Body of pancreas (tissue), 4 donors: ENCODE measurements at regions not wholly inside any gene's neighbourhood (a gene's known extent, or its start where the extent isn't known, plus 50 kb on each side); places are given as distances from the start of the nearest gene placed in this dataset.

Experiments used
- ATAC-seq: fragments of 150-250 bp; one replicate; pipeline ENCODE4 v1.9.1; 2016
- DNase-seq, 4 donors: peaks; one replicate each; pipeline ENCODE4 v3.0.0-alpha.2; 2019
- H3K27ac ChIP-seq, 4 donors: fragments of 200-600 bp; sonication (generic); 1 replicate in 3 of 4; 2 replicates in 1 of 4; pipeline versions ENCODE4 v1.5.1 to v1.6.1; 2016 to 2019; ENCODE audit warnings: mild to moderate bottlenecking in 1 of 4, mixed read lengths in 1 of 4, moderate library complexity in 1 of 4
- H3K27me3 ChIP-seq, 2 donors: fragments of 200-600 bp; sonication (generic); one replicate each; pipeline ENCODE4 v1.6.0; 2016; ENCODE audit warnings: mild to moderate bottlenecking in 1 of 2
- H3K36me3 ChIP-seq, 2 donors: fragments of 200-600 bp; sonication (generic); replicated peaks in 1 of 2; 2 replicates each; pipeline ENCODE4 v1.5.1; 2016; ENCODE audit warnings: low read depth in 2 of 2; ENCODE audit not compliant: insufficient read depth in 1 of 2
- H3K4me1 ChIP-seq: fragments of 200-600 bp; sonication (generic); one replicate; pipeline ENCODE4 v1.6.0; 2016
- H3K4me3 ChIP-seq, 2 donors: fragments of 200-600 bp; sonication (generic); 1 replicate in 1 of 2; 2 replicates in 1 of 2; pipeline ENCODE4 v1.5.1; 2016 to 2019
- H3K9me3 ChIP-seq, 3 donors: fragments of 200-600 bp; sonication (generic); 1 replicate in 2 of 3; 2 replicates in 1 of 3; pipeline ENCODE4 v1.5.1; 2016
- CTCF ChIP-seq, 7 experiments: fragments of 450-650 bp in 4 of 7; fragments of 200-600 bp in 3 of 7; sonication (generic) in 3 of 7; IDR thresholded peaks; one replicate each; pipeline ENCODE4 v1.5.1; 2016 to 2019; ENCODE audit warnings: antibody characterized with exemption in 7 of 7
- POLR2A ChIP-seq, 3 donors: fragments of 450-650 bp; IDR thresholded peaks; one replicate each; pipeline ENCODE4 v1.6.1; 2016; ENCODE audit warnings: antibody characterized with exemption in 3 of 3, mild to moderate bottlenecking in 2 of 3
- WGBS, 2 donors: methylation state at CpG; one replicate each; pipeline ENCODE4 v1.1.5; 2017; 5-methylcytosine and 5-hydroxymethylcytosine counted together
- intact Hi-C: fragments of 100-400 bp; cut with DNase I; formaldehyde crosslinking; loops from one replicate; pipeline ENCODE4 v1.15.1; 2023

GRCh38 chr2:16744521-16744920 is 78.9 kb upstream of the CYRIA start:
- H3K27me3 ChIP-seq = no peaks in the 10 kb centered on the region
- H3K4me1 ChIP-seq = peaks cover 15% of the 10 kb centered on the region
- H3K4me3 ChIP-seq = no peak overlapping the region
- H3K9me3 ChIP-seq = no peaks in the 10 kb centered on the region
- no peak for TF ChIP-seq POLR2A (IDR thresholded peaks at IDR 0.05)
- ATAC-seq (no peak), DNase-seq (no peak)
- H3K36me3 ChIP-seq = no peaks in the 10 kb centered on the region
- intact Hi-C loops = no loop called here
- H3K27ac ChIP-seq = no peak overlapping the region

DNA sequence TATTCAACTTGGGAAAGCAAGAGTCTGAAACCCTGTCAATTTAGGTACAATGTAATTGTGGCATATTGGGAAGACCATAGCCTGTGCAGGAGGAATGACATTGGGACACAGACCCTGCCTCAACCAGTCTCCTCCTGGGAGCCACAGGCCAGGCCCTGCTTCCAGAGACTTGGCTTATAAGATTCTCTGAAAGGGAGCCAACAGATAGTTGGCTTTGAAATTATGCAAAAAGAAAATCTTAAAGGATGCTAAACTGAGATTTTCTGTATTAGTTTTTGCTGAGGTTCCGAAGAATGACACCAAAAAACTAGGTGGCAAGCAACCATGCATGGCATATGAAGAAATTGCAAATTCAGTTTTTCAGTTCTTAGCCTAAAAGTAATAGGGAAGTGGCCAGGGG is 76.4 kb upstream of the CYRIA start:
- Histone ChIP-seq H3K4me1 (peaks cover 28% of the 10 kb centered on the region), H3K27ac (no peak overlapping the region), H3K36me3 (no peaks in the 10 kb centered on the region), H3K27me3 (no peaks in the 10 kb centered on the region), H3K4me3 (no peak overlapping the region), H3K9me3 (no peaks in the 10 kb centered on the region)
- WGBS, 2 donors = 85 to 86% methylated on average over 1 of the region's 1 CpG
- ATAC-seq = no peak
- intact Hi-C loops = no loop called here
- no peak for DNase-seq
- no peak for TF ChIP-seq POLR2A (IDR thresholded peaks at IDR 0.05)
- TF ChIP-seq CTCF (IDR thresholded peaks at IDR 0.05) = no peak

- H3K36me3 ChIP-seq = no peaks in the 10 kb centered on the region
- ATAC-seq (no peak), DNase-seq (no peak)
- H3K4me3 ChIP-seq = no peak overlapping the region
- peak overlapping the region in 1 of 4 donors; percentile 56 for H3K27ac ChIP-seq
- no peaks in the 10 kb centered on the region for H3K9me3 ChIP-seq
- TF ChIP-seq CTCF (IDR thresholded peaks at IDR 0.05) = no peak
- no peak for TF ChIP-seq POLR2A (IDR thresholded peaks at IDR 0.05)
- intact Hi-C loops = no loop called here
- WGBS, 2 donors = 62 to 76% methylated on average over 3 of the region's 3 CpGs
- H3K4me1 ChIP-seq = peaks cover 28% of the 10 kb centered on the region
- H3K27me3 ChIP-seq = no peaks in the 10 kb centered on the region
These were observed 75.9 kb upstream of the CYRIA start for GRCh38 chr2:16741498-16741897.

DNA sequence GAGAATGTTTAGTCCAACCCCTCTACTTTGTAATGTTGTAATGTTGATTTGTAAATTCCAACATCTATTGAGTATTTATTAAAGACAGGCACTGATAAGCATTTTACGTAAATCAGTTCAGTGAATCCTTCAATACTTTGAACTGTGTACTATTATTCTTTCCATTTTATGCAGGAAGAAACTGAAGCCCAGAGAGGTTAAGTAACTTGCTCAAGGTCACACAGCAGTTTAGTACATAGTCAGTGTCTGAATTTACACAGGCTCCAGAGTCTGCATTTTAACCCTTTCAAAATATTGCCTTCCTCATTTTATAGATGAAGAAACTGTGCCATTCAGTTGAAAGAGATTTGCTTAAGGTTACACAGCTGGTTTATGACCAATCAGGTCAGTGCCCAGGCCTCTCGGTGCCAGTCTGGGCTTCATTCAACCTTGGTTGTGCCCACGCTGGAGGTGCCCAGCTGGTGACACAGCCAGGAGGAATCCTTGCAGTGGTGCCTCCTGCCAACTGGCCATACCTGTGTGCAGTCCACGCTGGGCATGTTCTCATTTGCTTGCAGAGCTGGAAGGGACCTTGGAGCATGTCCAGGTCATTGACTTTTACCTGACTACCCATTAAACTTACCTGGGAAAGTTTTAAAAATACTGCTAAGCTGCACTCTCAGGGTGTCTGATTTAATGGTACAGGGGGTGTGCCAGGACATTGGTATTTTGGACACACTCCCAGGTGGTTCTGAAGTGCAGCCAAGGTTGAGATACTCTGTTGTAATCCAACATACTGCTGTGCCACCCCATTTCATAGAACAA is 74.3 kb upstream of the CYRIA start:
- no peak overlapping the region for H3K4me3 ChIP-seq
- H3K27ac ChIP-seq = peak overlapping the region in 3 of 4 donors; percentile 54 to 60 (median 56)
- ATAC-seq (peak; percentile 93), DNase-seq (peak; percentile 73 to 89 (median 84))
- H3K36me3 ChIP-seq = no peaks in the 10 kb centered on the region
- intact Hi-C loops = no loop called here
- 20 to 27% methylated on average over 2 to 4 of the region's 4 CpGs for WGBS, 2 donors
- peaks cover 28% of the 10 kb centered on the region for H3K4me1 ChIP-seq
- no peaks in the 10 kb centered on the region for H3K27me3 ChIP-seq
- TF ChIP-seq POLR2A (IDR thresholded peaks at IDR 0.05) = no peak
- TF ChIP-seq CTCF (IDR thresholded peaks at IDR 0.05) = no peak
- no peaks in the 10 kb centered on the region for H3K9me3 ChIP-seq

GRCh38 chr2:16738361-16739225 is 73.0 kb upstream of the CYRIA start:
- intact Hi-C loops = no loop called here
- TF ChIP-seq CTCF (IDR thresholded peaks at IDR 0.05) (no peak), POLR2A (IDR thresholded peaks at IDR 0.05) (no peak)

More at GRCh38 chr2:16738361-16739225, 73.0 kb upstream of the CYRIA start:
- WGBS, 2 donors = 53 to 59% methylated on average over 6 of the region's 6 CpGs
- peak overlapping the region in 2 of 4 donors; percentile 13 to 53 for H3K27ac ChIP-seq
- no peaks in the 10 kb centered on the region for H3K27me3 ChIP-seq
- no peak overlapping the region for H3K4me3 ChIP-seq
- H3K36me3 ChIP-seq = no peaks in the 10 kb centered on the region
- no peak for ATAC-seq
- no peaks in the 10 kb centered on the region for H3K9me3 ChIP-seq
- peaks cover 28% of the 10 kb centered on the region for H3K4me1 ChIP-seq
- DNase-seq = no peak
